ENCODE measurements at regions not wholly inside any gene's neighbourhood (a gene's known extent, or its start where the extent isn't known, plus 50 kb on each side); places are given as distances from the start of the nearest gene placed in this dataset.

GRCh38 chr1:56019472-56019871, 559.9 kb downstream of the PLPP3 start:
- DNase-seq: no peak

GRCh38 chr1:56017336-56017735, 562.0 kb downstream of the PLPP3 start:
- no peak for DNase-seq

- no peak for DNase-seq
Measured at GRCh38 chr1:56003846-56004245, 575.5 kb downstream of the PLPP3 start.

- no peak for DNase-seq
Measured at GRCh38 chr1:56002231-56002630, 577.1 kb downstream of the PLPP3 start.

- DNase-seq: no peak
Measured at GRCh38 chr1:56000424-56000823, 578.9 kb downstream of the PLPP3 start.

- DNase-seq: no peak
Measured at GRCh38 chr1:55997536-55997935, 581.8 kb downstream of the PLPP3 start.

- no peak for DNase-seq
Measured at GRCh38 chr1:55993646-55994318, 585.6 kb downstream of the PLPP3 start.

- DNase-seq: no peak
Measured at GRCh38 chr1:55990007-55990406, 589.4 kb downstream of the PLPP3 start.

GRCh38 chr1:55988963-55989452, 590.4 kb downstream of the PLPP3 start:
- DNase-seq: no peak

GRCh38 chr1:55987491-55988249, 591.7 kb downstream of the PLPP3 start:
- no peak for DNase-seq

GRCh38 chr1:55986003-55986402, 593.4 kb downstream of the PLPP3 start:
- DNase-seq: no peak

- no peak for DNase-seq
Measured at GRCh38 chr1:55981010-55981650, 598.2 kb downstream of the PLPP3 start.

- DNase-seq: no peak
Measured at GRCh38 chr1:55980582-55980981, 598.8 kb downstream of the PLPP3 start.

GRCh38 chr1:55974714-55975441, 604.5 kb downstream of the PLPP3 start:
- no peak for DNase-seq

GRCh38 chr1:55970526-55971110, 608.7 kb downstream of the PLPP3 start:
- DNase-seq: no peak

GRCh38 chr1:55969322-55969721, 610.0 kb downstream of the PLPP3 start:
- DNase-seq: no peak

- DNase-seq: no peak
Measured at GRCh38 chr1:55968661-55969060, 610.7 kb downstream of the PLPP3 start.

- no peak for DNase-seq
Measured at GRCh38 chr1:55965981-55966461, 613.3 kb downstream of the PLPP3 start.

GRCh38 chr1:55962472-55962871, 616.9 kb downstream of the PLPP3 start:
- no peak for DNase-seq

- no peak for DNase-seq
Measured at GRCh38 chr1:55959136-55959548, 620.2 kb downstream of the PLPP3 start.

GRCh38 chr1:55958498-55958897, 620.9 kb downstream of the PLPP3 start:
- no peak for DNase-seq

GRCh38 chr1:55957276-55957675, 622.1 kb downstream of the PLPP3 start:
- DNase-seq: no peak

Data from stimulated activated CD4-positive, alpha-beta T cell treated with anti-CD3 and anti-CD28 coated beads, Interleukin-2, amount 100 ng/mL, for 24 hours (primary cell).